AG09319 (cell line): ENCODE measurements at regions not wholly inside any gene's neighbourhood (a gene's known extent, or its start where the extent isn't known, plus 50 kb on each side); places are given as distances from the start of the nearest gene placed in this dataset.

Experiments used
- DNase-seq: peaks from one replicate; pipeline ENCODE4 v3.0.0-alpha.2; 2010; ENCODE audit warnings: low read depth; ENCODE audit errors: extremely low read depth
- TF ChIP-seq, protein P1 (sequence below): IDR thresholded peaks from 2 replicates; pipeline ENCODE4 v1.5.1; 2011; ENCODE audit warnings: low read depth, mild to moderate bottlenecking, inconsistent platforms, low read length, moderate library complexity

DNA sequence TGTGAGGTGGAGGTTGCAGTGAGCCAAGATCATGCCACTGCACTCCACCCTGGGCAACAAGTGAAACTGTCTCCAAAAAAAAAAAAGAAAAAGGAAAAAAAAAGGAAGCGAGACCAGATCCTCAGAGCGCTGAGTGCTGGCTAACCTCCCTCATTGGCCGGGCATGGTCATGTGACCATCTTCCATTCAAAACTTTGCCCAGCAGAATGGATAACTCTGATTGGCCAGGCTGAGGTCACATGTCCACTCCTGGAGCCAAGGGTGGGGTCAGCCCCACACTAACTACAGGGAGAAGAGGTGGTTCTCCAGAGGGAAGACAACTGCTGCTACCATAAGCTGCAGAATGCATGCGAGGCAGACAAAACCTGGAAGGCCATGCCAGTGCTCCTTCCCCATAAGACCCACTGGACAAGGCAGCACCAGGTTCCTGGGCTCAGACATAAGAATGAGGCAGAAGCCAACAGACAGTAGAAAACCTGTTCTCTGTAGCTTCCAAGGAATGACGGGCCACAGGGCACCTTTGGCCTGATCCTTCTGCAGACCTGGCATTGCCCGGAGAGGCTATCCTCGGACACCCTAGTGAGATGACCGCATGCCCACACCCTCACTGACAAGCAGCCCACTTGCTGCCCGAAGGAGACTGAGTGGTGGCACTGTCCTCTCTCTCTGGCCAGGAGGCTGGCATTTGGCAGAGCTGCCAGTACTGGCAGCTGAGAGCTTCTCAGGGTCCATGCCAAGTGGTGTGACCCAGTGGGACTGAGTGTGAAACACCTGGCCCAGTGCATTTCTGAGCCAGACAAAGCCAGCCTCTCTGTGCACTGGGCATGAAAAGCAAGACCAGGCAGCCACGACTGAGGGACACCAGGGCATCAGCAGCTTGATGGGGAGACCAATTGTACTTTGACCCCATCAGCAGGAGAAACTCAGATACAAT, 311.9 kb upstream of the SULF2 start:
- TF ChIP-seq, protein P1, sequence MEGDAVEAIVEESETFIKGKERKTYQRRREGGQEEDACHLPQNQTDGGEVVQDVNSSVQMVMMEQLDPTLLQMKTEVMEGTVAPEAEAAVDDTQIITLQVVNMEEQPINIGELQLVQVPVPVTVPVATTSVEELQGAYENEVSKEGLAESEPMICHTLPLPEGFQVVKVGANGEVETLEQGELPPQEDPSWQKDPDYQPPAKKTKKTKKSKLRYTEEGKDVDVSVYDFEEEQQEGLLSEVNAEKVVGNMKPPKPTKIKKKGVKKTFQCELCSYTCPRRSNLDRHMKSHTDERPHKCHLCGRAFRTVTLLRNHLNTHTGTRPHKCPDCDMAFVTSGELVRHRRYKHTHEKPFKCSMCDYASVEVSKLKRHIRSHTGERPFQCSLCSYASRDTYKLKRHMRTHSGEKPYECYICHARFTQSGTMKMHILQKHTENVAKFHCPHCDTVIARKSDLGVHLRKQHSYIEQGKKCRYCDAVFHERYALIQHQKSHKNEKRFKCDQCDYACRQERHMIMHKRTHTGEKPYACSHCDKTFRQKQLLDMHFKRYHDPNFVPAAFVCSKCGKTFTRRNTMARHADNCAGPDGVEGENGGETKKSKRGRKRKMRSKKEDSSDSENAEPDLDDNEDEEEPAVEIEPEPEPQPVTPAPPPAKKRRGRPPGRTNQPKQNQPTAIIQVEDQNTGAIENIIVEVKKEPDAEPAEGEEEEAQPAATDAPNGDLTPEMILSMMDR = no peak

DNA sequence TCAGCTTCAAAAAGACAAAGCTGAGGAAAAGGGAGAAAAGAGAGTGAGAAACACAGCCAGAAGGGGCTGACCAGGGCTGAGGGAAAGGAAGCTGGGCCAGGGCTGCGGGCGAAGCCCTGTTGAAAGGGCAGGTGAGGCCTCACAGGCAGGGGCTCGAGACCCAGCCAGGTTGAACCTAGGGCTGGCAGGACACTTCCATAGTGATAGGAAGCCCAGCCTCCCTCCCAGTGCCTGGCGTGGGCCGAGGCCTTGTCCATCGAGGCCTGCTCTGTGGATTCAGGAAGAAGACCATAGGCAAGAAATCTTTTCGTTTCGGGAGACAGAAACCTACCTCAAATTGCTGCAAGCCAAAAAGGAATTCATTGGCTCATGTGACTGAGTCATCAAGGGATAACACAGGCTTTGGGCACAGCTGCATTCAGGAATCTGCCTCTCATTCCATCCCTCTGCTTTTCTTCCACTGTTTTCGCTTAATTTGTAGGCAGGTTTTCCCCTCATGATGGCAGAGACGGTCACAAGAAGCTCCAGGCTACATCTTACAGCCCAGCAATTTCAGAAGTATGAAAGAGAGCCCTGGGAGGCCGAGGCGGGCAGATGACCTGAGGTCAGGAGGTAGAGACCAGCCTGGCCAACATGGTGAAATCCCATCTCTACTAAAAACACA, 311.1 kb upstream of the SULF2 start:
- DNase-seq = no peak
- TF ChIP-seq, protein P1 = no peak

More for the DNA sequence above, 311.9 kb upstream of the SULF2 start:
- no peak for DNase-seq

DNA sequence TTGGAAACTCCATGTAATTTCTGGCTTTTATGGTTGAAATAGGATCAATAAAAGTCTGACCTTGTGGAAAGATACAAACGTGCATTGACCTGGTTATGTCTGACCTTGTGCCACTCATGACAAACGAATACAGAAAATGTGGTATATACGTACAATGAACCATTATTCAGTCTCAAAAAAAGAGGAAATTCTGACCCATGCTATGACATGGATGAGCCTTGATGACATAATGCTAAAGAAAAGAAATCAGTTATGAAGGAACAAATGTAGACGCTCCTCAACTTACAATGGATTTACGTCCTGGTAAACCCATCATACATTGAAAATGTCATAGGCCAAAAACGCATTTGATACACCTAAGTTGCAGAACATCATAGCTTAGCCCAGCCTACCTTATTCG, 309.7 kb upstream of the SULF2 start:
- DNase-seq = no peak
- TF ChIP-seq, protein P1 = no peak

- DNase-seq = no peak
Measured at GRCh38 chr20:48094196-48094749, 309.0 kb upstream of the SULF2 start.

DNA sequence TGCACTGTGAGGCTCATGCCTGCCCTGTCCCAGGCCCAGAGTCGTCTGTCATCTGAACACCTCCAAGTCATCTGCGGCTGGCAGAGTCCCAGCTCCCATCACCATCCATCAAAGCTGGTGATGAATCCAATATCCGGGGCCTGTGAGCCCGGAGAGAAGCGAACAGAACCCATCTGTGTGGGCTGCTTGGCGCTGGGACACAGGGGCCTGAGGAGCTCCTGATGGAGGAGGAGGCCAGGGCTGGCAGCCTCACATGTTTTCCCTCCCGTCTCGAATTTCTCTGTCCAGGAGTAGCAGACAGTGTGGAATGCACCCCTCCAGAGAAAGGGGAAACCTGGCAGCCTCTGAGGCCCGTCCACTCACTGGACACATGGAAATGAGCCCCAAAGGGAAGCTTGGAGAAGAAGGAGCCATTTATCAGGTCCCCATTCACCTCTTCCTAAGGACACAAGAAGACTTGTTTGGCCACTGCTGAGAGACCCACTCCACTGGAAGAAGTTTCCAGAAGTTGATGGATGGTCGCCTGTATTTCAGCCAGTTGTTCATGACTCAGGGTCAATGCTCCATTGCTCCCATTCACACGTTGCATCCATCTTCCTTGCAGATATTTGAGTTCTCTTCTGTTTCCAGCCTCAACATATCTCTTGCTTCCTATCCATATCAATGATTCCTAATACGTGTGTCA, 307.5 kb upstream of the SULF2 start:
- TF ChIP-seq, protein P1 = no peak
- DNase-seq = no peak

More at GRCh38 chr20:48094196-48094749, 309.0 kb upstream of the SULF2 start:
- TF ChIP-seq, protein P1 = no peak

GRCh38 chr20:48090784-48091183, 305.5 kb upstream of the SULF2 start:
- no peak for DNase-seq
- TF ChIP-seq, protein P1 = no peak

DNA sequence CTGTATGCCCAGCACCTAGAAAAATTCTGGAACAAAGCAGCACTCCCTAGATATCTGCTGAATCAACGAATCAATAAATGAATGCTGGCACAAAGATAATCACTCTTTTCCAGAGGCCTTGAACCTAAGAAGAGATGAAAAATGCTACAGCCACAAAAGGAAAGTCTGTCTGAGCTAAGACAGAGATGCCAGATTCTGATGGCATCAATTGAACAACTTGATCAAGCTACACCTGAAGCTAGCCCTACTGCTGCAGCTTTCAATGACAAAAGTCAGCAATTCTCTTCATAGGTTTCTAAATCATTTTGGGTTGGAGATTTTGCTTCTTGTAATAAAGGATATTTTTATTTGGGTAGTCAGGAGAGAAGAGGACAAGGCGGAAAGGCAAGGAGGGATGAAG, 305.0 kb upstream of the SULF2 start:
- no peak for DNase-seq
- TF ChIP-seq, protein P1 = no peak
